H1 (cell line): ENCODE measurements at regions not wholly inside any gene's neighbourhood (a gene's known extent, or its start where the extent isn't known, plus 50 kb on each side); places are given as distances from the start of the nearest gene placed in this dataset.
"Not testable (repeated sequence)": the region's sequence is repeated elsewhere in the genome, so short reads cannot be mapped to it uniquely, and the experiment has no call there.

Experiments used
- CTCF ChIA-PET: fragments of 300-600 bp; sonication (Branson Sonifier 250); formaldehyde crosslinking; loops from one replicate; lab custom pipeline; 2021; ENCODE audit not compliant: partially characterized antibody; lab: Charles Lee
- POLR2A ChIA-PET: fragments of 300-600 bp; sonication (Branson Sonifier 250); formaldehyde crosslinking; loops from one replicate; lab custom pipeline; 2021; ENCODE audit warnings: inconsistent platforms; ENCODE audit not compliant: partially characterized antibody; lab: Charles Lee
- DNase-seq, 2 experiments: peaks; one replicate each; pipeline versions ENCODE4 v3.0.0 to v3.0.0-alpha.2; 2010 to 2022; ENCODE audit warnings: low spot score in 2 of 2, low read depth in 1 of 2, mixed read lengths in 1 of 2
- FAIRE-seq: peaks from 2 replicates; lab custom pipeline; 2011; peaks lifted over from hg19 to GRCh38; lab: Jason Lieb, UNC
- H2AFZ ChIP-seq: 2 replicates; pipeline ENCODE4 v1.8.1; 2012; ENCODE audit warnings: low read length, inconsistent platforms
- H2AK5ac ChIP-seq: 2 replicates; pipeline ENCODE4 v1.6.1; 2013; ENCODE audit warnings: low read depth, low read length
- H2BK120ac ChIP-seq: replicated peaks from 2 replicates; pipeline ENCODE3; 2013; ENCODE audit warnings: low read depth, low read length, inconsistent platforms
- H2BK12ac ChIP-seq: 2 replicates; pipeline ENCODE4 v1.6.1; 2013; ENCODE audit warnings: low read depth, low read length
- H2BK15ac ChIP-seq: 2 replicates; pipeline ENCODE4 v1.6.1; 2013; ENCODE audit warnings: low read length
- H2BK20ac ChIP-seq: 2 replicates; pipeline ENCODE4 v1.6.1; 2013; ENCODE audit warnings: low read length
- H2BK5ac ChIP-seq: 2 replicates; pipeline ENCODE4 v1.6.1; 2013; ENCODE audit warnings: low read depth, low read length
- H3K14ac ChIP-seq: 2 replicates; pipeline ENCODE4 v1.6.1; 2013; ENCODE audit warnings: inconsistent platforms; ENCODE audit not compliant: insufficient read length
- H3K18ac ChIP-seq: 2 replicates; pipeline ENCODE4 v1.6.1; 2013; ENCODE audit warnings: low read length; ENCODE audit errors: extremely low read depth
- H3K23ac ChIP-seq: 2 replicates; pipeline ENCODE4 v1.6.1; 2013; ENCODE audit warnings: inconsistent platforms; ENCODE audit not compliant: insufficient read length
- H3K23me2 ChIP-seq: 2 replicates; pipeline ENCODE4 v1.6.1; 2013; ENCODE audit warnings: low read depth, low read length
- H3K27ac ChIP-seq: 2 replicates; pipeline ENCODE4 v1.6.1; 2011; ENCODE audit warnings: low read depth, low read length, inconsistent platforms
- H3K27me3 ChIP-seq, 4 experiments: replicated peaks in 1 of 4; 1 replicate in 1 of 4; 2 replicates in 3 of 4; pipeline versions ENCODE4 v1.6.1 to v1.8.1; 2011 to 2013; ENCODE audit warnings: low read length in 3 of 4, mild to moderate bottlenecking in 3 of 4, inconsistent platforms in 2 of 4, mixed read lengths in 2 of 4, moderate library complexity in 1 of 4; ENCODE audit not compliant: control insufficient read depth in 3 of 4, insufficient read depth in 3 of 4; ENCODE audit errors: extremely low read depth in 1 of 4
- H3K36me3 ChIP-seq, 4 experiments: 2 replicates each; pipeline versions ENCODE4 v1.6.1 to v1.8.1; 2011 to 2013; ENCODE audit warnings: mild to moderate bottlenecking in 4 of 4, low read length in 3 of 4, moderate library complexity in 2 of 4, control low read depth in 1 of 4, inconsistent platforms in 1 of 4; ENCODE audit not compliant: insufficient read depth in 4 of 4, control insufficient read depth in 2 of 4
- H3K4ac ChIP-seq: replicated peaks from 2 replicates; pipeline ENCODE3; 2013; ENCODE audit warnings: low read length, low read depth, mixed read lengths, inconsistent platforms; ENCODE audit not compliant: insufficient read length
- H3K4me1 ChIP-seq, 4 experiments: replicated peaks in 1 of 4; 1 replicate in 1 of 4; 2 replicates in 3 of 4; pipeline versions ENCODE4 v1.6.1 to v1.8.1; 2011 to 2013; ENCODE audit warnings: low read length in 3 of 4, inconsistent platforms in 2 of 4, mixed read lengths in 1 of 4; ENCODE audit not compliant: insufficient read depth in 4 of 4, control insufficient read depth in 3 of 4
- H3K4me2 ChIP-seq, 2 experiments: 2 replicates each; pipeline versions ENCODE4 v1.6.1 to v1.8.1; 2011 to 2013; ENCODE audit warnings: low read depth in 2 of 2, low read length in 2 of 2, control low read depth in 1 of 2, inconsistent platforms in 1 of 2, mild to moderate bottlenecking in 1 of 2; ENCODE audit not compliant: insufficient read depth in 1 of 2
- H3K4me3 ChIP-seq, 4 experiments: fragments of 200-600, 300-600 bp in 1 of 4; sonication (generic), shearing (Covaris generic), sonication (Bioruptor Twin) in 1 of 4; 2 replicates each; pipeline versions ENCODE4 v1.5.1 to v1.8.1; 2011 to 2016; ENCODE audit warnings: low read length in 4 of 4, low read depth in 3 of 4, control low read depth in 2 of 4, inconsistent platforms in 2 of 4, mild to moderate bottlenecking in 2 of 4, mixed read lengths in 1 of 4, moderate library complexity in 1 of 4; ENCODE audit not compliant: insufficient read depth in 2 of 4; ENCODE audit errors: extremely low read depth in 1 of 4
- H3K56ac ChIP-seq: replicated peaks from 2 replicates; pipeline ENCODE3; 2013; ENCODE audit warnings: low read depth, mild to moderate bottlenecking, mixed read lengths, low read length, inconsistent platforms; ENCODE audit not compliant: insufficient read length
- H3K79me1 ChIP-seq: 2 replicates; pipeline ENCODE4 v1.6.1; 2013; ENCODE audit warnings: low read depth, low read length, control low read depth
- H3K79me2 ChIP-seq, 2 experiments: 2 replicates each; pipeline versions ENCODE4 v1.6.1 to v1.8.1; 2012 to 2013; ENCODE audit warnings: low read length in 2 of 2, mild to moderate bottlenecking in 2 of 2, inconsistent platforms in 1 of 2; ENCODE audit not compliant: insufficient read depth in 2 of 2, control insufficient read depth in 1 of 2
- H3K9ac ChIP-seq, 4 experiments: replicated peaks in 1 of 4; 1 replicate in 1 of 4; 2 replicates in 3 of 4; pipeline versions ENCODE4 v1.6.1 to v1.8.1; 2011 to 2013; ENCODE audit warnings: low read depth in 3 of 4, low read length in 3 of 4, control low read depth in 2 of 4, mild to moderate bottlenecking in 2 of 4, moderate library complexity in 2 of 4, inconsistent platforms in 1 of 4; ENCODE audit errors: extremely low read depth in 1 of 4
- H3K9me3 ChIP-seq, 2 experiments: 2 replicates each; pipeline versions ENCODE4 v1.6.1 to v1.8.1; 2012 to 2013; ENCODE audit warnings: mild to moderate bottlenecking in 2 of 2, moderate library complexity in 2 of 2, control low read depth in 1 of 2, inconsistent platforms in 1 of 2, low read depth in 1 of 2, low read length in 1 of 2, mixed read lengths in 1 of 2; ENCODE audit not compliant: insufficient read depth in 2 of 2
- H4K20me1 ChIP-seq, 2 experiments: replicated peaks in 1 of 2; 2 replicates each; pipeline versions ENCODE3 to v1.8.1; 2011 to 2013; ENCODE audit warnings: inconsistent platforms in 2 of 2, low read length in 2 of 2, mild to moderate bottlenecking in 1 of 2; ENCODE audit not compliant: insufficient read depth in 2 of 2, control insufficient read depth in 1 of 2
- H4K5ac ChIP-seq: 2 replicates; pipeline ENCODE4 v1.6.1; 2013; ENCODE audit warnings: low read length, low read depth, mixed read lengths, inconsistent platforms; ENCODE audit not compliant: insufficient read length
- H4K8ac ChIP-seq: 2 replicates; pipeline ENCODE4 v1.8.0; 2013; ENCODE audit warnings: mild to moderate bottlenecking, moderate library complexity, low read length, inconsistent platforms; ENCODE audit not compliant: insufficient read depth; ENCODE audit errors: extremely low read depth
- H4K91ac ChIP-seq: replicated peaks from 2 replicates; pipeline ENCODE3; 2013; ENCODE audit warnings: low read length, mixed read lengths, inconsistent platforms; ENCODE audit not compliant: insufficient read length
- WGBS, 2 experiments: shearing (Covaris generic) in 1 of 2; methylation state at CpG; one replicate each; pipeline versions ENCODE4 v1.1.6 to v1.1.7; 2013 to 2015; ENCODE audit warnings: low lambda C conversion rate in 2 of 2, mixed read lengths in 2 of 2, inconsistent platforms in 1 of 2, low coverage in 1 of 2, missing lambda C conversion rate in 1 of 2; ENCODE audit not compliant: insufficient replicate concordance in 2 of 2, insufficient coverage in 1 of 2, insufficient read length in 1 of 2; ENCODE audit errors: extremely low coverage in 1 of 2, missing lambda C conversion rate in 1 of 2; 5-methylcytosine and 5-hydroxymethylcytosine counted together

- H3K4ac ChIP-seq, H2AK5ac ChIP-seq, H3K56ac ChIP-seq, H4K5ac ChIP-seq, H3K4me2 ChIP-seq, H3K23ac ChIP-seq, H2BK5ac ChIP-seq, POLR2A ChIA-PET, H3K9ac ChIP-seq, H3K4me1 ChIP-seq, H3K9me3 ChIP-seq, H3K79me2 ChIP-seq, H4K20me1 ChIP-seq, H3K36me3 ChIP-seq, H4K8ac ChIP-seq, FAIRE-seq, H3K4me3 ChIP-seq, H3K27me3 ChIP-seq, H3K14ac ChIP-seq, H3K27ac ChIP-seq, H2BK120ac ChIP-seq, H2BK20ac ChIP-seq, H4K91ac ChIP-seq, H2AFZ ChIP-seq, H3K18ac ChIP-seq, H2BK12ac ChIP-seq, DNase-seq, H3K23me2 ChIP-seq, H2BK15ac ChIP-seq, H3K79me1 ChIP-seq: not testable (repeated sequence)
- WGBS, 2 experiments: 91% methylated on average over 1 of the region's 1 CpG; no CpG with 5 or more reads in 1 of the 2 experiments
- CTCF ChIA-PET: interaction anchor here (0.6 to 0.8 kb wide), 2 partner anchors 12 to 124 kb away, joined by 3 read pairs; no protein-coding TSS in a partner anchor
Measured at GRCh38 chr7:123264820-123265219, 65.1 kb upstream of the SLC13A1 start.
